Spleen (tissue), 11 donors: ENCODE measurements at regions not wholly inside any gene's neighbourhood (a gene's known extent, or its start where the extent isn't known, plus 50 kb on each side); places are given as distances from the start of the nearest gene placed in this dataset.

Experiments used
- DNase-seq: peaks from one replicate; pipeline ENCODE4 v3.0.0-alpha.2; 2020
- H3K27ac ChIP-seq, 8 donors: fragments of 200-600 bp; sonication (generic) in 7 of 8; 1 replicate in 4 of 8; 2 replicates in 4 of 8; pipeline versions ENCODE4 v1.5.0 to v1.8.0; 2016 to 2021; ENCODE audit warnings: inconsistent platforms in 4 of 8, mild to moderate bottlenecking in 4 of 8, moderate library complexity in 1 of 8
- H3K27me3 ChIP-seq, 7 donors: fragments of 200-600 bp; sonication (generic) in 6 of 7; replicated peaks in 1 of 7; 1 replicate in 4 of 7; 2 replicates in 3 of 7; pipeline versions ENCODE4 v1.5.0 to v1.8.0; 2016 to 2021; ENCODE audit warnings: inconsistent platforms in 3 of 7, mild to moderate bottlenecking in 1 of 7
- H3K36me3 ChIP-seq, 6 donors: fragments of 200-600 bp; sonication (generic) in 5 of 6; 1 replicate in 4 of 6; 2 replicates in 2 of 6; pipeline versions ENCODE4 v1.5.0 to v1.8.0; 2016 to 2021; ENCODE audit warnings: inconsistent platforms in 2 of 6
- H3K4me1 ChIP-seq, 6 donors: fragments of 200-600 bp; sonication (generic) in 5 of 6; 1 replicate in 3 of 6; 2 replicates in 3 of 6; pipeline versions ENCODE4 v1.5.0 to v1.8.0; 2016 to 2021; ENCODE audit warnings: inconsistent platforms in 3 of 6
- H3K4me3 ChIP-seq, 8 donors: fragments of 200-600 bp; sonication (generic) in 7 of 8; 1 replicate in 4 of 8; 2 replicates in 4 of 8; pipeline versions ENCODE4 v1.5.0 to v1.8.0; 2016 to 2021; ENCODE audit warnings: inconsistent platforms in 4 of 8, mild to moderate bottlenecking in 4 of 8, moderate library complexity in 2 of 8
- H3K9me3 ChIP-seq, 8 donors: fragments of 200-600 bp; sonication (generic) in 7 of 8; 1 replicate in 4 of 8; 2 replicates in 4 of 8; pipeline versions ENCODE4 v1.5.0 to v1.8.0; 2016 to 2021; ENCODE audit warnings: inconsistent platforms in 4 of 8
- CTCF ChIP-seq, 11 experiments: fragments of 200-600 bp in 7 of 11; fragments of 450-650 bp in 4 of 11; sonication (generic) in 4 of 11; IDR thresholded peaks in 8 of 11; conservative IDR thresholded peaks in 3 of 11; 1 replicate in 7 of 11; 2 replicates in 4 of 11; pipeline versions ENCODE4 v1.4.0 to v1.8.0; 2016 to 2021; ENCODE audit warnings: antibody characterized with exemption in 11 of 11, inconsistent platforms in 4 of 11, mild to moderate bottlenecking in 1 of 11
- POLR2A ChIP-seq, 3 donors: fragments of 450-650 bp; IDR thresholded peaks; one replicate each; pipeline ENCODE4 v1.5.1; 2017; ENCODE audit warnings: antibody characterized with exemption in 3 of 3, mild to moderate bottlenecking in 1 of 3
- POLR2AphosphoS5 ChIP-seq, 3 donors: sonication (generic); formaldehyde crosslinking; IDR thresholded peaks; one replicate each; pipeline ENCODE4 v1.5.1; 2017; ENCODE audit warnings: antibody characterized with exemption in 3 of 3
- WGBS, 5 donors: extraction: QIAGEN DNeasy Blood & Tissue Kit in 3 of 5; methylation state at CpG; one replicate each; pipeline versions ENCODE4 v1.1.5 to v1.1.7; 2013 to 2018; 5-methylcytosine and 5-hydroxymethylcytosine counted together
- intact Hi-C: fragments of 100-400 bp; cut with DNase I; formaldehyde crosslinking; loops from one replicate; pipeline ENCODE4 v1.15.0; 2023; ENCODE audit warnings: low total_unique reads
- donor health status: healthy with polysubstance abuse.
- donor health status: DM: no; HTN: no; CAD: no; lungs with moderate emphysema.
- donor health status: DM: no; HTN: no; CAD: no.
- donor health status: Bipolar disorder and iron deficiency.
- donor health status: healthy.
- donor health status: DM: no; HTN: no; CAD: no.
- donor health status: DM: yes; HTN: yes; CAD: no.

DNA sequence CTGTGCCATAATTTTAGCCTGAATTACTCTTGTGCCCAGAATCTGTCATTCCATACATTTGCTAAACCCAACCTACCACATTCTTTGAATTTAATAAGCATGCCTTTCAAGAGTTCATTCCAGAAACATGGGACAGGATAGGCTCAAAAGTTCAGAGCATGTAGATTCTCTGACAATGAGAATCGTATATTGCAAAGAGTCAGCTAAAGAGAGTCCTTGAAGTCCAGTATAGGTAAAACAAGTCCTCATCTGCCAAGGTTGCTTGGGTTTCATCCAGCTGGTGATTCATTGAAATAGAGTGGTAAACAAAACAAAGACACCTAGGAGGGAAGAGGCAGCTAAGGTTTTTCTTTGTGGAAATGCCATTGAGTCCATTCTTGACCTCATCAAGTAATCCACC, 249.3 kb upstream of the DIPK2B start:
- no peaks in the 10 kb centered on the region for H3K27me3 ChIP-seq
- intact Hi-C loops: no loop called here
- no peak for DNase-seq
- H3K9me3 ChIP-seq: no peaks in the 10 kb centered on the region
- 65 to 93% (median 80%) methylated on average over 1 of the region's 1 CpG for WGBS, 5 donors
- TF ChIP-seq POLR2A (IDR thresholded peaks at IDR 0.05) (no peak), POLR2AphosphoS5 (IDR thresholded peaks at IDR 0.05) (no peak), CTCF (IDR thresholded peaks at IDR 0.05 in 8 of 11, conservative IDR thresholded peaks at IDR 0.05 in 3 of 11) (no peak)
- H3K4me3 ChIP-seq: no peak overlapping the region
- H3K27ac ChIP-seq: no peak overlapping the region
- H3K36me3 ChIP-seq: no peaks in the 10 kb centered on the region
- no peaks in the 10 kb centered on the region for H3K4me1 ChIP-seq

GRCh38 chrX:45447995-45448394, 247.3 kb upstream of the DIPK2B start:
- no peaks in the 10 kb centered on the region for H3K36me3 ChIP-seq
- H3K27me3 ChIP-seq: no peaks in the 10 kb centered on the region
- no peaks in the 10 kb centered on the region for H3K9me3 ChIP-seq
- TF ChIP-seq POLR2A (IDR thresholded peaks at IDR 0.05) (no peak), POLR2AphosphoS5 (IDR thresholded peaks at IDR 0.05) (no peak), CTCF (IDR thresholded peaks at IDR 0.05 in 8 of 11, conservative IDR thresholded peaks at IDR 0.05 in 3 of 11) (no peak)
- DNase-seq: no peak
- no peaks in the 10 kb centered on the region for H3K4me1 ChIP-seq
- H3K4me3 ChIP-seq: no peak overlapping the region
- intact Hi-C loops: no loop called here
- H3K27ac ChIP-seq: no peak overlapping the region

- TF ChIP-seq POLR2AphosphoS5 (IDR thresholded peaks at IDR 0.05): no peak
- TF ChIP-seq CTCF (IDR thresholded peaks at IDR 0.05 in 8 of 11, conservative IDR thresholded peaks at IDR 0.05 in 3 of 11): no peak
- no peak for TF ChIP-seq POLR2A (IDR thresholded peaks at IDR 0.05)
- intact Hi-C loops: no loop called here
- H3K4me3 ChIP-seq: no peak overlapping the region
- no peak for DNase-seq
- H3K36me3 ChIP-seq: no peaks in the 10 kb centered on the region
- no peaks in the 10 kb centered on the region for H3K4me1 ChIP-seq
- H3K27me3 ChIP-seq: no peaks in the 10 kb centered on the region
- no peak overlapping the region for H3K27ac ChIP-seq
- no peaks in the 10 kb centered on the region for H3K9me3 ChIP-seq
Observed at GRCh38 chrX:45447331-45447730, 246.7 kb upstream of the DIPK2B start.

GRCh38 chrX:45445745-45446412, 245.2 kb upstream of the DIPK2B start:
- TF ChIP-seq POLR2A (IDR thresholded peaks at IDR 0.05) (no peak), CTCF (IDR thresholded peaks at IDR 0.05 in 8 of 11, conservative IDR thresholded peaks at IDR 0.05 in 3 of 11) (no peak), POLR2AphosphoS5 (IDR thresholded peaks at IDR 0.05) (no peak)
- no peak overlapping the region for H3K4me3 ChIP-seq
- H3K4me1 ChIP-seq: no peaks in the 10 kb centered on the region
- H3K27me3 ChIP-seq: no peaks in the 10 kb centered on the region
- DNase-seq: no peak
- intact Hi-C loops: no loop called here
- WGBS, 5 donors: 36 to 67% (median 43%) methylated on average over 2 of the region's 2 CpGs
- H3K9me3 ChIP-seq: no peaks in the 10 kb centered on the region
- H3K27ac ChIP-seq: no peak overlapping the region
- H3K36me3 ChIP-seq: no peaks in the 10 kb centered on the region
